ENCODE measurements at regions not wholly inside any gene's neighbourhood (a gene's known extent, or its start where the extent isn't known, plus 50 kb on each side); places are given as distances from the start of the nearest gene placed in this dataset.

DNA sequence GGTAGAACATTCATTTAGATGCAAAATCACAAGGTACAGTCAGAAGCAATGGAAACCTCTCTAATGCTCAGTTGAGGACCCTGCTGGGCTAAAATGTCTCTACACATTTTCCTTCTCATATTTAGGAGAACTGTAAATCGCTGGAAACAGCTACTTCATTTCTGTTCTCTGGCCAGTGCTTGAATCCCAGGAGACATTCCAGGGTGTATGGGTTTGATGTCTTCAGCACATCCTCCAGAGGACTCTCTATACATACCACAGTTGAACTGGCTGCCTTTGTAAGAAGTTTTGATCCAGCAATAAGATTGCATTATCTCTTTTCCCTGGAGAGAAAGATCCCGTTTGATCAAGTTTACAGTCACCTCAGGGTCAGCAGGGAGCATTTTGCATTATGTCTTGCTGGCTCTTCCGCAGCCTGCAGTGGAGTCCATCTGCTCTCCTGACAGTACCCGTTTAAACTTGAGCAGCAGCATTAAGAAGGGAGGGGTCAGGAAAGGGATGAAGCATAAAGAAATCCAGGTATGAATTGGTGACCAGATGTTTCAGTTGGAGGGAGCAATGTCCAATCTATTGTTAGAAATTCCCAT, 676.0 kb downstream of the EPHA3 start:
- Histone ChIP-seq H3K9me3 (ENCODE audit: control insufficient read depth, insufficient read depth, low read length) (no peaks in the 10 kb centered on the region), H3K36me3 (ENCODE audit: control insufficient read depth, insufficient read depth, low read length) (no peaks in the 10 kb centered on the region), H3K4me1 (ENCODE audit: control insufficient read depth, insufficient read depth, low read length) (no peaks in the 10 kb centered on the region), H3K4me3 (ENCODE audit: low read depth, low read length) (no peak overlapping the region), H3K27me3 (ENCODE audit: control insufficient read depth, insufficient read depth, low read length) (no peaks in the 10 kb centered on the region), H3K9ac (ENCODE audit: low read depth, low read length) (no peak overlapping the region)

DNA sequence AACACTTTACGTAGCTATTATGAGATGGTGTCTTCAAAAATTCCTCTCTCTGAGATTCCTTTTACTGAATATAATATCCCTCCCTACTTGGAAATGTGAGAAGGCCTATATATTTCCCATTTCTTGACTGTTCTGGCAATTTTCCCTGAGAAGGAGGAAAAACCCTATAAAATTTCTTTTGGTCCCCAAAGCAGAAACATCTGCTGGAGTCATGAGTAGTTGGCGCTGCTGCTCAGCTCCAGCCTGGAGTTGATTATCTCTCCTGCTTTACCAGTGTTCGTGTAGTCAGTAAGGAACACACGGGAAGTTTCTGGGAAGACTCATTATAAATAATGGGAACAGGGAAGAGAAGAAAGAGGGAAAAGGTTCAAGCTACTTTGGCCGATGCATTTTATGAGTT, 680.1 kb downstream of the EPHA3 start:
- H3K4me3 ChIP-seq (ENCODE audit: low read depth, low read length), result no peak overlapping the region
- H3K36me3 ChIP-seq (ENCODE audit: control insufficient read depth, insufficient read depth, low read length), result no peaks in the 10 kb centered on the region
- no peaks in the 10 kb centered on the region for H3K4me1 ChIP-seq (ENCODE audit: control insufficient read depth, insufficient read depth, low read length)
- H3K9me3 ChIP-seq (ENCODE audit: control insufficient read depth, insufficient read depth, low read length), result no peaks in the 10 kb centered on the region
- no peak overlapping the region for H3K9ac ChIP-seq (ENCODE audit: low read depth, low read length)
- H3K27me3 ChIP-seq (ENCODE audit: control insufficient read depth, insufficient read depth, low read length), result no peaks in the 10 kb centered on the region

DNA sequence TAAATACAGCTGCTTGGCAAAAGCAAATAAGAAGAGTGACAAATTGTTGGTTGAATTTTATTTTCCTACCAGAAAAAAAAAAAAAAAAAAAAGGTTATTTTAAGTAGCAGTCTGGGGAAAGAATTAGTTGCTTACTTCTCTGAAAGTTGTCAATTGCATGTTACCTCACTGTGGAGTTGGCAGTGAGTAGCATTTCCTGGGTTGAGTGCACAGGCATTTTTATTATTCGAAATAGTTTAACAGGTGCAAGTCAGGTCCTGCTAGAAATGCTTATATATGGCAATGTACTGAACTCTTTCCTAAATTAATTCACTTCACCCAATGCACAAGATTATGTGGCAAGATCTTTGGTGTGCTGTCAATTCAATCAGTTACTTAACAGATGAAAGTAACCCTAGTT, 680.6 kb downstream of the EPHA3 start:
- H3K27me3 ChIP-seq (ENCODE audit: control insufficient read depth, insufficient read depth, low read length), result no peaks in the 10 kb centered on the region
- no peak overlapping the region for H3K4me3 ChIP-seq (ENCODE audit: low read depth, low read length)
- no peaks in the 10 kb centered on the region for H3K4me1 ChIP-seq (ENCODE audit: control insufficient read depth, insufficient read depth, low read length)
- H3K9ac ChIP-seq (ENCODE audit: low read depth, low read length), result no peak overlapping the region
- no peaks in the 10 kb centered on the region for H3K9me3 ChIP-seq (ENCODE audit: control insufficient read depth, insufficient read depth, low read length)
- H3K36me3 ChIP-seq (ENCODE audit: control insufficient read depth, insufficient read depth, low read length), result no peaks in the 10 kb centered on the region

DNA sequence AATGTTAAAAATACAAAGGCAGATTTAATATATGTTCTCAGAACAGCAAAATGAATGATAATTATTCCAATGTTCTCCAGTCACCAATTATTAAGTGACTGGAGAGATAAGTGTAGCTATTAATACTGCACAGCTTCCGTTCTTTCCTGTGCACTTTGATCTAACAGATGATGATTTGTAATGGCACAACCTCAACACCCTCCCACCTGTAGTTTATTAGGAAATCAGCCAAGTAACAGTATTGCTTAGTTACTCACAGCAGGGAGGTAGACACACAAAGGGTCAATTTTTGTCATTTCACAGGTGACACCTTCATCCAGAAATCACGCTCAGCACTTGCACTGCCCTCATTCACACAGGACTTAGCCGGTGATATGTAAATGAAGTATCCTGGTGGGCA, 688.1 kb downstream of the EPHA3 start:
- H3K27me3 ChIP-seq (ENCODE audit: control insufficient read depth, insufficient read depth, low read length), result no peaks in the 10 kb centered on the region

DNA sequence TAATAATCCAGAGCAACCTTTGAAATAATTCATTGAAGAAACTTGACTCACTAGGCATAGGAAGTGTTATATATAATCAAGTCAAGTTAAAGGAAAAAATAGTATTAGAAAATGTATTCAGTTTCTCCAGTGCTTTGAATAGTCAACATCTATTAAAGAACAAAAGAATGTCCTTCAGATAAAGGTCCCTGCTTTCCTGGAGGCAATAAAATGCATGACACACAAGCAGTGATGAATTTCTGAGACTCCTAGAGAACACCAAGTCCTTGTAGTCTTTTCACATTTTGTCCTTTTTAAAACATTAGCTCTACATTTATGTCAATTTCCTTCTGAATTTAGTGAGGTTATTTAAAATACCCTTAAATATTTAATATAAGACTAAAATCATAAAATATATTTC, 695.5 kb downstream of the EPHA3 start:
- H3K36me3 ChIP-seq (ENCODE audit: control insufficient read depth, insufficient read depth, low read length), result no peaks in the 10 kb centered on the region
- no peak overlapping the region for H3K4me3 ChIP-seq (ENCODE audit: low read depth, low read length)
- no peaks in the 10 kb centered on the region for H3K9me3 ChIP-seq (ENCODE audit: control insufficient read depth, insufficient read depth, low read length)
- H3K4me1 ChIP-seq (ENCODE audit: control insufficient read depth, insufficient read depth, low read length), result no peaks in the 10 kb centered on the region
- H3K27me3 ChIP-seq (ENCODE audit: control insufficient read depth, insufficient read depth, low read length), result no peaks in the 10 kb centered on the region
- no peak overlapping the region for H3K9ac ChIP-seq (ENCODE audit: low read depth, low read length)

More for the DNA sequence above, 688.1 kb downstream of the EPHA3 start:
- Histone ChIP-seq H3K4me3 (ENCODE audit: low read depth, low read length) (no peak overlapping the region), H3K9me3 (ENCODE audit: control insufficient read depth, insufficient read depth, low read length) (no peaks in the 10 kb centered on the region), H3K36me3 (ENCODE audit: control insufficient read depth, insufficient read depth, low read length) (no peaks in the 10 kb centered on the region), H3K9ac (ENCODE audit: low read depth, low read length) (no peak overlapping the region), H3K4me1 (ENCODE audit: control insufficient read depth, insufficient read depth, low read length) (no peaks in the 10 kb centered on the region)

DNA sequence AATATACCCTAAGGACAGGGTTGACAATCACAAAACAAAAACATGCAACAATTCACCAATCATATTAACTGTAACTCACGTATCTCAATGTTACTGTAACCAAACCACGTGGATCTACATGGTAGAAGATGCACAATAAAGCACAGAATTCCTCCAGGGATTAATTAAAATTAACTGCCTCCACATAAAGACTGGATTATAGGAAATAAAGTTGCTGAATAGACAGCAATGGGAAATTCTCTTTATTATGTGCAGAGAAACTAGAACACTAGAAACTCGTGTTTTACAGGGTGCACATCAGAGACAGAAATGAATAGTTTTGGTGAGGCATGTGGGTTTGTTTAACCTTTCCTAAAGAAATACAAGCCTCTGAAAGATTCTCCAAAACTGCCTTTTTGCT, 696.3 kb downstream of the EPHA3 start:
- no peaks in the 10 kb centered on the region for H3K4me1 ChIP-seq (ENCODE audit: control insufficient read depth, insufficient read depth, low read length)
- H3K9me3 ChIP-seq (ENCODE audit: control insufficient read depth, insufficient read depth, low read length), result no peaks in the 10 kb centered on the region
- no peak overlapping the region for H3K9ac ChIP-seq (ENCODE audit: low read depth, low read length)
- H3K27me3 ChIP-seq (ENCODE audit: control insufficient read depth, insufficient read depth, low read length), result no peaks in the 10 kb centered on the region
- no peaks in the 10 kb centered on the region for H3K36me3 ChIP-seq (ENCODE audit: control insufficient read depth, insufficient read depth, low read length)
- no peak overlapping the region for H3K4me3 ChIP-seq (ENCODE audit: low read depth, low read length)

DNA sequence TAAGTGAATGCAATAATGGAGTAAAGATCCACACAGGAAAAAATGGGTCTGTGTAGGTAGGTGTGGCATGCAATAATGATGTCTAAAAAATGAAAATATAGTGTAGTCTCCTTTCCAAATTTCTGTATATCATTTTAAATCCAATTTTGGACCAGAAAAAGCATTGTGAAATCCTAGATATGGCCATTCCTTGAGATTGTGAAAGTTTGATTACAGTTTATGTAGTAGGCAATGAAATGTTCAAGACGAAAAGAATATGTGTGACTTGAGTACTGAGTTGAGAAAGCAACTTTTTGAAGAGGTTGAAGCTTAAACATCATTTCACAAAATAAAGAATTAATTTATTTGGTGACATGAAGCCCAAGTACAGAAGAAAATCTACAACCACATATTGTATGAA, 698.7 kb downstream of the EPHA3 start:
- no peaks in the 10 kb centered on the region for H3K27me3 ChIP-seq (ENCODE audit: control insufficient read depth, insufficient read depth, low read length)
- H3K9ac ChIP-seq (ENCODE audit: low read depth, low read length), result no peak overlapping the region
- H3K36me3 ChIP-seq (ENCODE audit: control insufficient read depth, insufficient read depth, low read length), result no peaks in the 10 kb centered on the region
- no peaks in the 10 kb centered on the region for H3K9me3 ChIP-seq (ENCODE audit: control insufficient read depth, insufficient read depth, low read length)
- H3K4me1 ChIP-seq (ENCODE audit: control insufficient read depth, insufficient read depth, low read length), result no peaks in the 10 kb centered on the region
- H3K4me3 ChIP-seq (ENCODE audit: low read depth, low read length), result no peak overlapping the region

DNA sequence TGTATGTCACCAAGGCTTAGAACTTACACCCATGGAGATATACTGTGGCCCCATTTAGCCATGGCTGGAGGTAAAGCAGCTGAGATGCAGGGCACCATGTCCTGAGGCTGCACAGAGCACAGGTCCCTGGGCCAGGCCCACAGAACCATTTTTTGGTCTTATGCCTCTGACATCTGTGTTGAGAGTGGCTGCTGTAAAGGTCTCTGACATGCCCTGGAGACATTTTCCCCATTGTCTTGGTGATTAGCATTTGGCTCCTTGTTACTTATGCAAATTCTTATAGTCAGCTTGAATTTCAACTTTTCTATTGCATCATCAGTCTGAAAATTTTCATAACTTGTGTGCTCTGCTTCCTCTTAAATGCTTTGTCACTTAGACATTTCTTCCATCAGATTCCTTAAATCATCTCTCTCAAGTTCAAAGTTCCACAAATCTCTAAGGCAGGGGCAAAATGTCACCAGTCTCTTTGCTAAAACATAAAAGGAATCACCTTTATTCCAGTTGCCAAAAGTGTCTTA, 701.3 kb downstream of the EPHA3 start:
- Histone ChIP-seq H3K4me1 (ENCODE audit: control insufficient read depth, insufficient read depth, low read length) (no peaks in the 10 kb centered on the region), H3K36me3 (ENCODE audit: control insufficient read depth, insufficient read depth, low read length) (no peaks in the 10 kb centered on the region), H3K9me3 (ENCODE audit: control insufficient read depth, insufficient read depth, low read length) (no peaks in the 10 kb centered on the region), H3K4me3 (ENCODE audit: low read depth, low read length) (no peak overlapping the region), H3K27me3 (ENCODE audit: control insufficient read depth, insufficient read depth, low read length) (no peaks in the 10 kb centered on the region), H3K9ac (ENCODE audit: low read depth, low read length) (no peak overlapping the region)

DNA sequence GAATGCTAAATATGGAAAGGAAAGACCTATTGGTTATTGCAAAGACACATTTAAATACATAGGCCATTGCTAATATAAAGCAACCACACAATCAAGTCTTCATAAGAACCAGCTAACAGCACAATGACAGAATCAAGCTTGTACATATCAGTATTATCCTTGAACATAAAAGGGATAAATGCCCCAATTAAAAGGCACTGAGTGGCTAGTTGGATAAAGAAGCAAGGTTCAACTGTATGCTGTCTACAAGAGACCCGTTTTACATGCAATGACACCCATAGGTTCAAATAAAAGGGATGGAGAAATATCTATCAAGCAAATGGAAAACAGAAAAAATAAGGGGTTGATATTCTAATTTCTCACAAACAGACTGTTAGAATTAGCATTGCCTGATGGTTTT, 706.1 kb downstream of the EPHA3 start:
- H3K36me3 ChIP-seq (ENCODE audit: control insufficient read depth, insufficient read depth, low read length), result no peaks in the 10 kb centered on the region
- H3K27me3 ChIP-seq (ENCODE audit: control insufficient read depth, insufficient read depth, low read length), result no peaks in the 10 kb centered on the region
- H3K9me3 ChIP-seq (ENCODE audit: control insufficient read depth, insufficient read depth, low read length), result no peaks in the 10 kb centered on the region
- H3K4me3 ChIP-seq (ENCODE audit: low read depth, low read length), result no peak overlapping the region
- H3K9ac ChIP-seq (ENCODE audit: low read depth, low read length), result no peak overlapping the region
- no peaks in the 10 kb centered on the region for H3K4me1 ChIP-seq (ENCODE audit: control insufficient read depth, insufficient read depth, low read length)

DNA sequence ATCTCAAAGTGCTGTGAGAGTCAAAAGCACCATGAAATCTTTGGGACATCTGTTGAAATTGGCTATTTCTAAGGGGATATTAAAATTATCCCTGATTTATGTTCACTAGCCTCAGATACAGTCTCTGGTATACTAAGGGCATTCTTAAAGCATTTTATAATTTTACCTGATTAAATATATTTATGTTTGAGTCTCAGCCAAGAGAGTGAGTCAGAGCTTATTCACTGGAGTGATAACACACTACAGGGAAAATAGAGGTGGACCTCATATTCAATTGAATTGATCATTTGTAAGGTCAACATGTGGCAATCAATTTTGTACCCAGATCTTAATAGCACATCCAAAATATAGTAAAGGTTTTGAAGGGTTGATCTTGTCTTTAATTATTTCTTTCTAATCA, 733.6 kb downstream of the EPHA3 start:
- Histone ChIP-seq H3K4me3 (ENCODE audit: low read depth, low read length) (no peak overlapping the region), H3K9ac (ENCODE audit: low read depth, low read length) (no peak overlapping the region), H3K4me1 (ENCODE audit: control insufficient read depth, insufficient read depth, low read length) (no peaks in the 10 kb centered on the region), H3K36me3 (ENCODE audit: control insufficient read depth, insufficient read depth, low read length) (no peaks in the 10 kb centered on the region), H3K9me3 (ENCODE audit: control insufficient read depth, insufficient read depth, low read length) (no peaks in the 10 kb centered on the region), H3K27me3 (ENCODE audit: control insufficient read depth, insufficient read depth, low read length) (no peaks in the 10 kb centered on the region)

DNA sequence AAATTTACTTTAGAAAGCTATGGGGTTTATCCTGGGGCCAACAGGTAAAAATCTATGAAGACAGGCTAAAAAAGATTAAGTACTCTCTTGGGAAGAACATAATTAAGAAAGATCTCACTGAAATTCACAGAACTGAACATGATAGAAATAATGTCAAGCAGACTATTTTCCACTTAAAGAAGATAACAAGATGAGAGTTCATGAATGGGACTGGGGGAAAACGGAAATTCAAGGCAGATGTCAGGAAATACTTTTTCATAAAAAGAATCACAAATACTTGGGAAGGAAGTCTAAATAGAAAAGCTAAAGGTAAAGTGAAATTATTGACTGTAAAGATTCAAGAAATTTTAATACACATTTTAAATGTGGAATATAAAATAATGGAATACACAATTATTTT, 737.6 kb downstream of the EPHA3 start:
- Histone ChIP-seq H3K9ac (ENCODE audit: low read depth, low read length) (no peak overlapping the region), H3K4me3 (ENCODE audit: low read depth, low read length) (no peak overlapping the region), H3K4me1 (ENCODE audit: control insufficient read depth, insufficient read depth, low read length) (no peaks in the 10 kb centered on the region), H3K27me3 (ENCODE audit: control insufficient read depth, insufficient read depth, low read length) (no peaks in the 10 kb centered on the region), H3K36me3 (ENCODE audit: control insufficient read depth, insufficient read depth, low read length) (no peaks in the 10 kb centered on the region), H3K9me3 (ENCODE audit: control insufficient read depth, insufficient read depth, low read length) (no peaks in the 10 kb centered on the region)

DNA sequence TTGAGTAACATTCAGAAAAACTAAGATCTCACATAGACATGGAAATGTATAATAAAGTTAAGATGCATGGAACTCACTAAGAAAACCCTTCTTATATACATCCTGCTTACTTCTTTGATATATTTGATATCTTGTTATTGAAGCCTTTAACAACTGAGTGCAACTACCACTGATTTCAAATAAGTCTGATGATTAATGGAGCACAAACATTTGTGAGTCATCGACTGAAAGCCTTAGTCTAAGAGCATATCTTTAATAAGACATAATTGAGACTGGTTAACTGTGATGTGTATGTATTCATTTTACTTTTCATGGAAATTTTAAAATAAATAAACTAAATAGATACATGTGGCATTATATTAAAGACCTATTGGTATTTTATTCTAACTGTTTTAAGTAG, 740.5 kb downstream of the EPHA3 start:
- H3K9me3 ChIP-seq (ENCODE audit: control insufficient read depth, insufficient read depth, low read length), result no peaks in the 10 kb centered on the region
- no peaks in the 10 kb centered on the region for H3K4me1 ChIP-seq (ENCODE audit: control insufficient read depth, insufficient read depth, low read length)
- H3K4me3 ChIP-seq (ENCODE audit: low read depth, low read length), result no peak overlapping the region
- no peaks in the 10 kb centered on the region for H3K36me3 ChIP-seq (ENCODE audit: control insufficient read depth, insufficient read depth, low read length)
- no peak overlapping the region for H3K9ac ChIP-seq (ENCODE audit: low read depth, low read length)
- H3K27me3 ChIP-seq (ENCODE audit: control insufficient read depth, insufficient read depth, low read length), result no peaks in the 10 kb centered on the region
